Thoracic aorta (tissue), 2 donors: ENCODE measurements at regions not wholly inside any gene's neighbourhood (a gene's known extent, or its start where the extent isn't known, plus 50 kb on each side); places are given as distances from the start of the nearest gene placed in this dataset.

Experiments
- ATAC-seq: fragments of 150-250 bp; one replicate; pipeline ENCODE4 v1.8.0; 2017; ENCODE audit warnings: low read depth; ENCODE audit not compliant: insufficient number of reproducible peaks, low FRiP score
- DNase-seq: peaks from one replicate; pipeline ENCODE4 v3.0.0-alpha.2; 2020; ENCODE audit warnings: low spot score
- H3K27ac ChIP-seq, 2 donors: fragments of 200-600 bp; sonication (generic); 1 replicate in 1 of 2; 2 replicates in 1 of 2; pipeline ENCODE4 v1.5.1; 2016; ENCODE audit warnings: mild to moderate bottlenecking in 2 of 2, moderate library complexity in 2 of 2
- H3K27me3 ChIP-seq: fragments of 200-600 bp; sonication (generic); replicated peaks from 2 replicates; pipeline ENCODE4 v1.6.0; 2016; ENCODE audit warnings: mild to moderate bottlenecking; ENCODE audit not compliant: insufficient read depth
- H3K36me3 ChIP-seq: fragments of 200-600 bp; sonication (generic); one replicate; pipeline ENCODE4 v1.5.1; 2016
- H3K4me1 ChIP-seq, 2 donors: fragments of 200-600 bp; sonication (generic); 1 replicate in 1 of 2; 2 replicates in 1 of 2; pipeline versions ENCODE4 v1.5.1 to v1.6.0; 2016; ENCODE audit warnings: low read depth in 2 of 2, mild to moderate bottlenecking in 1 of 2; ENCODE audit not compliant: control insufficient read depth in 1 of 2
- H3K4me3 ChIP-seq: fragments of 200-600 bp; sonication (generic); 2 replicates; pipeline ENCODE4 v1.5.1; 2016; ENCODE audit warnings: mild to moderate bottlenecking
- H3K9me3 ChIP-seq: fragments of 200-600 bp; sonication (generic); 2 replicates; pipeline ENCODE4 v1.5.1; 2016
- CTCF ChIP-seq: fragments of 200-600 bp; sonication (generic); IDR thresholded peaks from one replicate; pipeline ENCODE4 v1.5.1; 2019; ENCODE audit warnings: antibody characterized with exemption

GRCh38 chr5:7016999-7017747 lies 303.9 kb downstream of the TENT4A start:
- Histone ChIP-seq H3K4me3 (no peak overlapping the region), H3K27me3 (no peaks in the 10 kb centered on the region), H3K4me1 (no peaks in the 10 kb centered on the region), H3K36me3 (no peaks in the 10 kb centered on the region), H3K9me3 (peaks cover 6% of the 10 kb centered on the region), H3K27ac (no peak overlapping the region)
- no peak for ATAC-seq
- no peak for TF ChIP-seq CTCF
- no peak for DNase-seq

GRCh38 chr5:7018198-7018597 lies 305.0 kb downstream of the TENT4A start:
- H3K9me3 ChIP-seq = peaks cover 16% of the 10 kb centered on the region

GRCh38 chr5:7018601-7019000 lies 305.4 kb downstream of the TENT4A start:
- no peak overlapping the region for H3K4me3 ChIP-seq
- DNase-seq (no peak), ATAC-seq (no peak)
- H3K27ac ChIP-seq = no peak overlapping the region
- H3K9me3 ChIP-seq = peaks cover 16% of the 10 kb centered on the region
- H3K27me3 ChIP-seq = no peaks in the 10 kb centered on the region
- no peak for TF ChIP-seq CTCF
- no peaks in the 10 kb centered on the region for H3K36me3 ChIP-seq
- no peaks in the 10 kb centered on the region for H3K4me1 ChIP-seq

More at GRCh38 chr5:7018198-7018597, 305.0 kb downstream of the TENT4A start:
- no peak for TF ChIP-seq CTCF
- Histone ChIP-seq H3K27ac (no peak overlapping the region), H3K36me3 (no peaks in the 10 kb centered on the region), H3K27me3 (no peaks in the 10 kb centered on the region), H3K4me1 (no peaks in the 10 kb centered on the region), H3K4me3 (no peak overlapping the region)
- DNase-seq (no peak), ATAC-seq (no peak)

GRCh38 chr5:7036192-7036835 lies 323.1 kb downstream of the TENT4A start:
- no peaks in the 10 kb centered on the region for H3K36me3 ChIP-seq
- no peak overlapping the region for H3K27ac ChIP-seq
- no peak for TF ChIP-seq CTCF
- no peaks in the 10 kb centered on the region for H3K27me3 ChIP-seq
- DNase-seq (no peak), ATAC-seq (no peak)
- H3K4me3 ChIP-seq = no peak overlapping the region
- no peaks in the 10 kb centered on the region for H3K4me1 ChIP-seq
- no peaks in the 10 kb centered on the region for H3K9me3 ChIP-seq

- Histone ChIP-seq H3K4me1 (no peaks in the 10 kb centered on the region), H3K27ac (no peak overlapping the region), H3K9me3 (no peaks in the 10 kb centered on the region), H3K4me3 (no peak overlapping the region), H3K27me3 (no peaks in the 10 kb centered on the region), H3K36me3 (no peaks in the 10 kb centered on the region)
- no peak for DNase-seq
- TF ChIP-seq CTCF = no peak
- ATAC-seq = no peak
These were observed 325.8 kb downstream of the TENT4A start for GRCh38 chr5:7039074-7039473.
